Transverse colon (tissue), 4 donors: ENCODE measurements at regions not wholly inside any gene's neighbourhood (a gene's known extent, or its start where the extent isn't known, plus 50 kb on each side); places are given as distances from the start of the nearest gene placed in this dataset.

Source experiments
- DNase-seq: peaks from one replicate; pipeline ENCODE4 v3.0.0-alpha.2; 2019
- H3K27ac ChIP-seq, 4 donors: fragments of 200-600 bp; sonication (generic); 2 replicates each; pipeline ENCODE4 v1.5.1; 2016 to 2018; ENCODE audit warnings: inconsistent platforms in 4 of 4
- H3K27me3 ChIP-seq: fragments of 200-600 bp; sonication (generic); 2 replicates; pipeline ENCODE4 v1.5.1; 2017; ENCODE audit warnings: inconsistent platforms
- H3K36me3 ChIP-seq, 4 donors: fragments of 200-600 bp; sonication (generic); 2 replicates each; pipeline ENCODE4 v1.5.1; 2017 to 2019; ENCODE audit warnings: inconsistent platforms in 4 of 4
- H3K4me1 ChIP-seq, 4 donors: fragments of 200-600 bp; sonication (generic); 2 replicates each; pipeline ENCODE4 v1.5.1; 2017 to 2020; ENCODE audit warnings: inconsistent platforms in 4 of 4
- H3K4me3 ChIP-seq, 4 donors: fragments of 200-600 bp; sonication (generic); 1 replicate in 1 of 4; 2 replicates in 3 of 4; pipeline versions ENCODE4 v1.5.1 to v1.6.1; 2017 to 2019; ENCODE audit warnings: inconsistent platforms in 4 of 4
- H3K9me3 ChIP-seq, 2 donors: fragments of 200-600 bp; sonication (generic); 2 replicates each; pipeline ENCODE4 v1.5.1; 2017 to 2019; ENCODE audit warnings: inconsistent platforms in 2 of 2
- EP300 ChIP-seq: sonication (generic); formaldehyde crosslinking; IDR thresholded peaks from one replicate; pipeline ENCODE4 v1.6.1; 2017; ENCODE audit warnings: antibody characterized with exemption, low read depth
- POLR2A ChIP-seq: fragments of 450-650 bp; IDR thresholded peaks from one replicate; pipeline ENCODE4 v1.6.1; 2016; ENCODE audit warnings: antibody characterized with exemption, mild to moderate bottlenecking, moderate library complexity
- POLR2AphosphoS5 ChIP-seq, 3 donors: sonication (generic); formaldehyde crosslinking; IDR thresholded peaks; one replicate each; pipeline ENCODE4 v1.6.1; 2016; ENCODE audit warnings: antibody characterized with exemption in 3 of 3
- WGBS, 2 donors: methylation state at CpG; one replicate each; pipeline ENCODE4 v1.1.5; 2018; ENCODE audit warnings: low coverage in 1 of 2; 5-methylcytosine and 5-hydroxymethylcytosine counted together
- in situ Hi-C, 4 donors: fragments of 200-750 bp; cut with MboI; loops; one replicate each; pipeline versions ENCODE4 v1.15.0 to v1.15.1; 2017; ENCODE audit warnings: low sequenced_read_pairs in 3 of 4, low pct_ligation_motif_present in 1 of 4, low pct_unique_long_range_greater_than_20kb in 1 of 4
- intact Hi-C: fragments of 100-400 bp; cut with DNase I; formaldehyde crosslinking; loops from one replicate; pipeline ENCODE4 v1.15.1; 2023; ENCODE audit warnings: low total_unique reads
- TF ChIP-seq, protein P1 (sequence below), 5 experiments: fragments of 200-600 bp in 3 of 5; fragments of 450-650 bp in 2 of 5; sonication (generic) in 3 of 5; IDR thresholded peaks; 1 replicate in 2 of 5; 2 replicates in 3 of 5; pipeline ENCODE4 v1.5.1; 2016 to 2017; ENCODE audit warnings: antibody characterized with exemption in 5 of 5, inconsistent platforms in 3 of 5, mild to moderate bottlenecking in 2 of 5, moderate library complexity in 1 of 5

DNA sequence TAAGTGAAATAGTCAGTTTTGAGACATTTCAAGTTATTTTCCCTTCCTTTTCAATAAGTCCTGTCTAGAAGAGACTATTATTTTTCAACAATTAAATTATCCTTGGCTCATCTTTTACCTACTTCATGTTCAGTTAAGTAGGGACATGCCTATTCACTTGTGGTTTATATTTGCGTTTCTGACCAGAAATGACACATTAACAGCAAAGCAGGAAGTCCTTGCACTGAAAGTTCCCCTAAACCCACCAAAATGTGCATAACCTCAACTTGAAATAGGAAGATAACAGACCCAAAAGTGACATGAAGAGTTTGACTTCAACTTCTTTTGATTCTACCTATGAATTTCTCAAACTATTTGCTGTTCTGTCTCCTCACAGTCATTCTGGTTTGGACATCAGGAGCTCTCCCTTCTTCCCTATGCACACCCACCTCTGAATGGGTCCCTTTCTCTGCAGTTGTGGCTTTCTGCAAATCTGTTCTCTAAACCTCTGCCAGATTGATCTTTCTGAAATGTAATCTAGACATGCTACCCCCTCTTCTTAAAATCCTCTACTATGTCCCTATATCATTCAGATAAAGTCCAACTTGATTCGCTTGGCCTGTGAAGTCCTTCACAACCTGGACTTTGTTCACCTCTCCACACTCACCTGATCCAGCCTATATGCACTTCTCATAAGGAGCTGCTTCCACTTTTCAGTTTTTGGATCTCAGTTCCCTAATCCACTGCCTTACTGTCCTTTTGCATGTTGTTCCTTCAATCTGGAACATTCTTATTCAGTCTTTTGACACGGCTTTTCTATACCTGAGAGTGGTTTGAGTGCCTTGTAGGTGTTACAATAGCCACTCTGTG, 661.5 kb upstream of the ADGRL4 start:
- no peak overlapping the region for H3K27ac ChIP-seq
- H3K4me3 ChIP-seq = no peak overlapping the region
- H3K4me1 ChIP-seq = no peaks in the 10 kb centered on the region
- in situ Hi-C loops = no loop called here
- TF ChIP-seq POLR2AphosphoS5 (IDR thresholded peaks at IDR 0.05) = no peak
- H3K9me3 ChIP-seq = no peaks in the 10 kb centered on the region
- intact Hi-C loops = no loop called here
- no peak for DNase-seq
- H3K36me3 ChIP-seq = no peaks in the 10 kb centered on the region
- H3K27me3 ChIP-seq = no peaks in the 10 kb centered on the region
- 56 to 57% methylated on average over 3 of the region's 3 CpGs for WGBS, 2 donors

DNA sequence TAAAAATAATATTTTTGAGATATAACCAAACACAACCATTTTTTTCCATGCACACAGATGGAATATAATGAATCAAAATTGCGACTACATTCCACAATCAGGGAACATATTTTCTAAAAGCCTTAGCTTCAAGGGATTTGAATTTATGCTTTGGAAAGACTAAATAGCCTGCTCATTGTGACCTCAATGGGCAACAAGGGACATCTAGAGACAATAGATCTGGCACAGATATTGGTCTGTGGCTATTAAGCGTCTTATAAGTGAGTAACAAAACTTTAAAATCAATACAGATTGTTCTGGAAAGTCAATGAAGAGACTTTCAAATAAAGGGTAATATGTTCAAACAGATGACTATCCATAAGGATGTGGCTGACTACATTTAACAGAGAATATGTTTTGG, 660.6 kb upstream of the ADGRL4 start:
- H3K4me1 ChIP-seq = no peaks in the 10 kb centered on the region
- TF ChIP-seq EP300 = no peak
- TF ChIP-seq, protein P1, sequence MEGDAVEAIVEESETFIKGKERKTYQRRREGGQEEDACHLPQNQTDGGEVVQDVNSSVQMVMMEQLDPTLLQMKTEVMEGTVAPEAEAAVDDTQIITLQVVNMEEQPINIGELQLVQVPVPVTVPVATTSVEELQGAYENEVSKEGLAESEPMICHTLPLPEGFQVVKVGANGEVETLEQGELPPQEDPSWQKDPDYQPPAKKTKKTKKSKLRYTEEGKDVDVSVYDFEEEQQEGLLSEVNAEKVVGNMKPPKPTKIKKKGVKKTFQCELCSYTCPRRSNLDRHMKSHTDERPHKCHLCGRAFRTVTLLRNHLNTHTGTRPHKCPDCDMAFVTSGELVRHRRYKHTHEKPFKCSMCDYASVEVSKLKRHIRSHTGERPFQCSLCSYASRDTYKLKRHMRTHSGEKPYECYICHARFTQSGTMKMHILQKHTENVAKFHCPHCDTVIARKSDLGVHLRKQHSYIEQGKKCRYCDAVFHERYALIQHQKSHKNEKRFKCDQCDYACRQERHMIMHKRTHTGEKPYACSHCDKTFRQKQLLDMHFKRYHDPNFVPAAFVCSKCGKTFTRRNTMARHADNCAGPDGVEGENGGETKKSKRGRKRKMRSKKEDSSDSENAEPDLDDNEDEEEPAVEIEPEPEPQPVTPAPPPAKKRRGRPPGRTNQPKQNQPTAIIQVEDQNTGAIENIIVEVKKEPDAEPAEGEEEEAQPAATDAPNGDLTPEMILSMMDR (IDR thresholded peaks at IDR 0.05) = no peak
- TF ChIP-seq POLR2A = no peak
- no peak for TF ChIP-seq POLR2AphosphoS5 (IDR thresholded peaks at IDR 0.05)
- no peak overlapping the region for H3K27ac ChIP-seq
- H3K27me3 ChIP-seq = no peaks in the 10 kb centered on the region
- H3K36me3 ChIP-seq = no peaks in the 10 kb centered on the region
- DNase-seq = no peak
- no peaks in the 10 kb centered on the region for H3K9me3 ChIP-seq
- no peak overlapping the region for H3K4me3 ChIP-seq
- intact Hi-C loops (no loop called here), in situ Hi-C loops (no loop called here)
- WGBS, 2 donors = 85 to 96% methylated on average over 2 of the region's 2 CpGs

GRCh38 chr1:79663916-79664315, 657.4 kb upstream of the ADGRL4 start:
- H3K27ac ChIP-seq = no peak overlapping the region
- no peak for TF ChIP-seq EP300
- TF ChIP-seq POLR2A = no peak
- TF ChIP-seq, protein P1 (IDR thresholded peaks at IDR 0.05) = no peak
- no peak for TF ChIP-seq POLR2AphosphoS5 (IDR thresholded peaks at IDR 0.05)
- H3K4me1 ChIP-seq = no peaks in the 10 kb centered on the region
- H3K36me3 ChIP-seq = no peaks in the 10 kb centered on the region
- intact Hi-C loops = no loop called here
- no peaks in the 10 kb centered on the region for H3K9me3 ChIP-seq
- DNase-seq = no peak
- no peaks in the 10 kb centered on the region for H3K27me3 ChIP-seq
- WGBS, 2 donors = 44 to 59% methylated on average over 2 of the region's 2 CpGs
- no peak overlapping the region for H3K4me3 ChIP-seq
- in situ Hi-C loops = no loop called here

- intact Hi-C loops = no loop called here
- Histone ChIP-seq H3K4me3 (no peak overlapping the region), H3K4me1 (no peaks in the 10 kb centered on the region), H3K9me3 (no peaks in the 10 kb centered on the region), H3K27me3 (no peaks in the 10 kb centered on the region), H3K27ac (no peak overlapping the region), H3K36me3 (no peaks in the 10 kb centered on the region)
- TF ChIP-seq EP300 (no peak), POLR2AphosphoS5 (IDR thresholded peaks at IDR 0.05) (no peak), POLR2A (no peak)
- TF ChIP-seq, protein P1 (IDR thresholded peaks at IDR 0.05) = no peak
- WGBS, 2 donors = 71 to 73% methylated on average over 1 of the region's 1 CpG
- DNase-seq = no peak
- in situ Hi-C loops = no loop called here
Measured at GRCh38 chr1:79662596-79662995, 656.1 kb upstream of the ADGRL4 start.

DNA sequence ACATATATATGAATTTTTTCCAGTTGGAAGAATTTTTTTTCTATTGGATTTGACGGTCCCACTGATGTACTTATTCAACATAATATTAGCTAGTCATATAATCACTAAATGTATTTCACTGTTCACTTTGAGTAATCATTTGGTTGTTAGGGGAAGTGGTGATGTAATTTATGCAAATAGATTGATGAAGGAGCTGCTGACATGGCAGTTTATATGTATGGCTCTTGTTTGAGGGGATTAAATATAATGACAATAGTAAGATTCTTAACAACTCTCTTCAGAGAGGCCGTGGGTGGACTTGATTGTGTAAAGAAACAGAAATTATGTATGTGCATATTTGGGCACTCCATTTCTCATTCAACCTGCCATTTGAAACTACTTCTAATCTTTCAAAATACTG, 653.6 kb upstream of the ADGRL4 start:
- Histone ChIP-seq H3K4me3 (no peak overlapping the region), H3K36me3 (no peaks in the 10 kb centered on the region), H3K27me3 (no peaks in the 10 kb centered on the region), H3K4me1 (no peaks in the 10 kb centered on the region), H3K9me3 (no peaks in the 10 kb centered on the region), H3K27ac (no peak overlapping the region)
- whole genome bisulfite sequencing, 2 donors = 49 to 70% methylated on average over 2 of the region's 2 CpGs
- DNase-seq = no peak
- TF ChIP-seq, protein P1 (IDR thresholded peaks at IDR 0.05) = no peak
- TF ChIP-seq EP300 = no peak
- TF ChIP-seq POLR2AphosphoS5 (IDR thresholded peaks at IDR 0.05) = no peak
- no peak for TF ChIP-seq POLR2A
- in situ Hi-C loops = no loop called here
- intact Hi-C loops = no loop called here
